ENCODE measurements at regions not wholly inside any gene's neighbourhood (a gene's known extent, or its start where the extent isn't known, plus 50 kb on each side); places are given as distances from the start of the nearest gene placed in this dataset.

GRCh38 chr7:4416396-4417056 is 265.6 kb upstream of the FOXK1 start:
- Histone ChIP-seq H3K27ac (ENCODE audit: low read length) (no peak overlapping the region), H3K27me3 (ENCODE audit: insufficient read depth, low read depth, low read length) (no peaks in the 10 kb centered on the region), H3F3A (ENCODE audit: insufficient read depth, low read length, poor library complexity, severe bottlenecking) (no peaks in the 10 kb centered on the region), H3K4me3 (ENCODE audit: low read length) (no peak overlapping the region), H4K20me1 (ENCODE audit: insufficient read depth) (no peaks in the 10 kb centered on the region), H3K36me3 (ENCODE audit: insufficient read depth, low read length) (no peaks in the 10 kb centered on the region), H3K4me2 (ENCODE audit: low read length) (no peak overlapping the region), H3K9me3 (ENCODE audit: low read length) (peaks cover 8% of the 10 kb centered on the region), H3K9me2 (ENCODE audit: insufficient read depth, low read length) (no peaks in the 10 kb centered on the region), H3K79me2 (replicated peaks; ENCODE audit: insufficient read depth, low read length) (no peaks in the 10 kb centered on the region), H2AFZ (ENCODE audit: low read depth, low read length) (no peak overlapping the region), H3K9ac (ENCODE audit: low read length) (no peak overlapping the region)
- no peak for TF ChIP-seq TAF1 (IDR thresholded peaks at IDR 0.05; ENCODE audit: low read depth)
- no peak for TF ChIP-seq SMC3 (conservative IDR thresholded peaks at IDR 0.05; ENCODE audit: poor library complexity)
- no peak for TF ChIP-seq CTCF (IDR thresholded peaks at IDR 0.05; ENCODE audit: poor library complexity, severe bottlenecking)
- no peak for TF ChIP-seq POLR2AphosphoS5 (IDR thresholded peaks at IDR 0.05)
- no peak for TF ChIP-seq EZH2 (IDR thresholded peaks at IDR 0.05; ENCODE audit: borderline replicate concordance, insufficient read depth, low read length, poor library complexity, severe bottlenecking)
- no peak for TF ChIP-seq REST (IDR thresholded peaks at IDR 0.05; ENCODE audit: borderline replicate concordance)
- TF ChIP-seq RAD21 (conservative IDR thresholded peaks at IDR 0.05), result no peak

GRCh38 chr7:4428526-4428925 is 253.6 kb upstream of the FOXK1 start:
- Histone ChIP-seq H3K4me2 (ENCODE audit: low read length) (no peak overlapping the region), H3K9ac (ENCODE audit: low read length) (no peak overlapping the region), H3K27me3 (ENCODE audit: insufficient read depth, low read depth, low read length) (no peaks in the 10 kb centered on the region), H3F3A (ENCODE audit: insufficient read depth, low read length, poor library complexity, severe bottlenecking) (no peaks in the 10 kb centered on the region), H3K79me2 (replicated peaks; ENCODE audit: insufficient read depth, low read length) (no peaks in the 10 kb centered on the region), H3K9me3 (ENCODE audit: low read length) (peaks cover 4% of the 10 kb centered on the region), H3K36me3 (ENCODE audit: insufficient read depth, low read length) (no peaks in the 10 kb centered on the region), H3K27ac (ENCODE audit: low read length) (no peak overlapping the region), H3K9me2 (ENCODE audit: insufficient read depth, low read length) (no peaks in the 10 kb centered on the region), H4K20me1 (ENCODE audit: insufficient read depth) (no peaks in the 10 kb centered on the region), H3K4me3 (ENCODE audit: low read length) (no peak overlapping the region), H2AFZ (ENCODE audit: low read depth, low read length) (no peak overlapping the region)
- no peak for TF ChIP-seq CTCF (IDR thresholded peaks at IDR 0.05; ENCODE audit: poor library complexity, severe bottlenecking)
- TF ChIP-seq SMC3 (conservative IDR thresholded peaks at IDR 0.05; ENCODE audit: poor library complexity), result no peak
- TF ChIP-seq POLR2AphosphoS5 (IDR thresholded peaks at IDR 0.05), result no peak
- TF ChIP-seq RAD21 (conservative IDR thresholded peaks at IDR 0.05), result no peak
- no peak for TF ChIP-seq EZH2 (IDR thresholded peaks at IDR 0.05; ENCODE audit: borderline replicate concordance, insufficient read depth, low read length, poor library complexity, severe bottlenecking)
- no peak for TF ChIP-seq REST (IDR thresholded peaks at IDR 0.05; ENCODE audit: borderline replicate concordance)
- TF ChIP-seq TAF1 (IDR thresholded peaks at IDR 0.05; ENCODE audit: low read depth), result no peak
- no peak for TF ChIP-seq MXI1 (conservative IDR thresholded peaks at IDR 0.05; ENCODE audit: poor library complexity, severe bottlenecking)
- no peak for TF ChIP-seq EP300 (conservative IDR thresholded peaks at IDR 0.05; ENCODE audit: poor library complexity, severe bottlenecking)

All from neural cell (in vitro differentiated cells).